NT2/D1 (cell line): ENCODE measurements at regions not wholly inside any gene's neighbourhood (a gene's known extent, or its start where the extent isn't known, plus 50 kb on each side); places are given as distances from the start of the nearest gene placed in this dataset.
A peak's percentile ranks its signal among the peaks of the same experiment; 100 is the strongest.
"Not testable (repeated sequence)": the region's sequence is repeated elsewhere in the genome, so short reads cannot be mapped to it uniquely, and the experiment has no call there.

ENCODE experiments used
- DNase-seq: peaks from one replicate; pipeline ENCODE4 v3.0.0-alpha.2; 2011; ENCODE audit warnings: low read depth, low spot score
- H3K27me3 ChIP-seq: 2 replicates; pipeline ENCODE4 v1.6.0; 2011; ENCODE audit warnings: mild to moderate bottlenecking; ENCODE audit not compliant: insufficient read length, insufficient read depth
- H3K36me3 ChIP-seq: 2 replicates; pipeline ENCODE4 v1.6.1; 2011; ENCODE audit warnings: mild to moderate bottlenecking, low read length, mixed read lengths; ENCODE audit not compliant: insufficient read depth, insufficient read length
- H3K4me1 ChIP-seq: 2 replicates; pipeline ENCODE4 v1.5.1; 2011; ENCODE audit not compliant: insufficient read depth, insufficient read length
- H3K4me3 ChIP-seq: 2 replicates; pipeline ENCODE4 v1.5.1; 2011; ENCODE audit warnings: low read depth; ENCODE audit not compliant: insufficient read length
- H3K9ac ChIP-seq: 2 replicates; pipeline ENCODE4 v1.6.0; 2011; ENCODE audit warnings: low read depth; ENCODE audit not compliant: insufficient read length
- H3K9me3 ChIP-seq: 2 replicates; pipeline ENCODE4 v1.5.1; 2011; ENCODE audit warnings: mild to moderate bottlenecking, low read length; ENCODE audit not compliant: insufficient read depth
- SUZ12 ChIP-seq: IDR thresholded peaks from 2 replicates; pipeline ENCODE4 v1.6.1; 2011; ENCODE audit not compliant: insufficient read length, insufficient read depth; ENCODE audit errors: extremely low read depth
- YY1 ChIP-seq: IDR thresholded peaks from 2 replicates; pipeline ENCODE4 v1.6.1; 2011; ENCODE audit not compliant: insufficient read length, insufficient read depth
- ZNF274 ChIP-seq: IDR thresholded peaks from 2 replicates; pipeline ENCODE4 v1.6.1; 2011; ENCODE audit warnings: mild to moderate bottlenecking, low read depth, low read length

- Histone ChIP-seq H3K9me3 (no peaks in the 10 kb centered on the region), H3K9ac (no peak overlapping the region), H3K4me3 (no peak overlapping the region), H3K27me3 (no peaks in the 10 kb centered on the region), H3K36me3 (no peaks in the 10 kb centered on the region), H3K4me1 (no peaks in the 10 kb centered on the region)
- TF ChIP-seq YY1 (no peak), SUZ12 (no peak), ZNF274 (no peak)
- no peak for DNase-seq
Measured at GRCh38 chr5:37929791-37930190, 90.0 kb upstream of the GDNF start.

- not testable (repeated sequence) for H3K36me3 ChIP-seq, DNase-seq, H3K9ac ChIP-seq, H3K4me3 ChIP-seq, H3K27me3 ChIP-seq, H3K9me3 ChIP-seq, H3K4me1 ChIP-seq
Measured at GRCh38 chr5:37927753-37928152, 87.9 kb upstream of the GDNF start.

DNA sequence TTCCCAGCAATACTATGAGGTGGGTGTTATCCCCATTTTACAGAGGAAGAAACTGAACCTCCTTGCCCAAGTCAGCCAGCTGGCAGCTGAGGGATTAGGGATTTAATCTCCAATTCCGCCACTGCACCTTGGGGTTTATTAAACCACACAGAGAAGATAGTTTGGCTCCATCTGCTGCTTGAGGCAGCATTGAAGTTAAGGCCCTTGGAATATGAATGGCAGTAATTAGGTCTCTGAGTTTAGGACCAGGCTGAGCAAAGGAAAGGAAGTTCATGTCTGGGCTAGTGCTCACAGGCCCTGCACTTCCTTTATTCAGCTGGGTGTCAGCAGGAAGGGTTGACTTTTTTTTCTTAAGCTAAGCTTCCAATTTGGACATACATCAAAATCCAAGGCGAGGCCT lies 86.9 kb upstream of the GDNF start:
- no peaks in the 10 kb centered on the region for H3K4me1 ChIP-seq
- H3K9me3 ChIP-seq: no peaks in the 10 kb centered on the region
- no peaks in the 10 kb centered on the region for H3K27me3 ChIP-seq
- H3K4me3 ChIP-seq: no peak overlapping the region
- no peak for TF ChIP-seq YY1
- no peak for TF ChIP-seq SUZ12
- TF ChIP-seq ZNF274: no peak
- DNase-seq: peak; percentile 5
- H3K36me3 ChIP-seq: no peaks in the 10 kb centered on the region
- H3K9ac ChIP-seq: no peak overlapping the region

GRCh38 chr5:37921452-37921851 lies 81.6 kb upstream of the GDNF start:
- no peak for TF ChIP-seq YY1
- no peak for TF ChIP-seq ZNF274
- TF ChIP-seq SUZ12: no peak
- Histone ChIP-seq H3K27me3 (no peaks in the 10 kb centered on the region), H3K9me3 (no peaks in the 10 kb centered on the region), H3K4me1 (no peaks in the 10 kb centered on the region), H3K36me3 (no peaks in the 10 kb centered on the region), H3K4me3 (no peak overlapping the region), H3K9ac (no peak overlapping the region)
- DNase-seq: no peak

GRCh38 chr5:37918424-37918823 lies 78.6 kb upstream of the GDNF start:
- DNase-seq: no peak
- no peaks in the 10 kb centered on the region for H3K27me3 ChIP-seq
- H3K9me3 ChIP-seq: no peaks in the 10 kb centered on the region
- no peaks in the 10 kb centered on the region for H3K36me3 ChIP-seq
- TF ChIP-seq ZNF274: no peak
- no peak for TF ChIP-seq YY1
- no peak for TF ChIP-seq SUZ12
- no peak overlapping the region for H3K9ac ChIP-seq
- no peak overlapping the region for H3K4me3 ChIP-seq
- no peaks in the 10 kb centered on the region for H3K4me1 ChIP-seq

DNA sequence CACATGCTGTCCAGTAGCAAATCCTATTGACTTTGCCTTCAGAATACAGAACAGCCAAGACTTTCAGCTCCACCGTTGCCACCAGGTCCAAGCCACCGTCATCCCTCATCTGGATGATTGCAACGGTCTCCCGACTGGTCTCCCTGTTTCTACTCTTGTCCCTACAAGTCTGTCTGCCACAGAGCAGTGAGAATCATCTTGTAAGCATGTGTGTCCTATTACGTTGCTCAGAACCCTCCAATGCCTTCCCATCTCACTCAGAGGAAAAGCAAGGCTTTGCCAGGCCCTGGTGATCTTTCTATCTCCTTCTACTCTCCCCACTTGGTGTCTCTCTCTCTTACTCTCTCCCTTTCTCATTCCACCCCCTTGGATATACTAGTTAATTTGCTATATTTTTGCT lies 76.7 kb upstream of the GDNF start:
- Histone ChIP-seq H3K9ac (no peak overlapping the region), H3K4me3 (no peak overlapping the region), H3K4me1 (no peaks in the 10 kb centered on the region), H3K36me3 (no peaks in the 10 kb centered on the region), H3K9me3 (no peaks in the 10 kb centered on the region), H3K27me3 (no peaks in the 10 kb centered on the region)
- no peak for TF ChIP-seq SUZ12
- no peak for TF ChIP-seq YY1
- no peak for TF ChIP-seq ZNF274
- DNase-seq: no peak

GRCh38 chr5:37915097-37915736 lies 75.4 kb upstream of the GDNF start:
- Histone ChIP-seq H3K4me3 (no peak overlapping the region), H3K4me1 (no peaks in the 10 kb centered on the region), H3K9me3 (no peaks in the 10 kb centered on the region), H3K9ac (no peak overlapping the region), H3K27me3 (no peaks in the 10 kb centered on the region), H3K36me3 (no peaks in the 10 kb centered on the region)
- TF ChIP-seq YY1: no peak
- no peak for TF ChIP-seq SUZ12
- TF ChIP-seq ZNF274: no peak
- DNase-seq: no peak

DNA sequence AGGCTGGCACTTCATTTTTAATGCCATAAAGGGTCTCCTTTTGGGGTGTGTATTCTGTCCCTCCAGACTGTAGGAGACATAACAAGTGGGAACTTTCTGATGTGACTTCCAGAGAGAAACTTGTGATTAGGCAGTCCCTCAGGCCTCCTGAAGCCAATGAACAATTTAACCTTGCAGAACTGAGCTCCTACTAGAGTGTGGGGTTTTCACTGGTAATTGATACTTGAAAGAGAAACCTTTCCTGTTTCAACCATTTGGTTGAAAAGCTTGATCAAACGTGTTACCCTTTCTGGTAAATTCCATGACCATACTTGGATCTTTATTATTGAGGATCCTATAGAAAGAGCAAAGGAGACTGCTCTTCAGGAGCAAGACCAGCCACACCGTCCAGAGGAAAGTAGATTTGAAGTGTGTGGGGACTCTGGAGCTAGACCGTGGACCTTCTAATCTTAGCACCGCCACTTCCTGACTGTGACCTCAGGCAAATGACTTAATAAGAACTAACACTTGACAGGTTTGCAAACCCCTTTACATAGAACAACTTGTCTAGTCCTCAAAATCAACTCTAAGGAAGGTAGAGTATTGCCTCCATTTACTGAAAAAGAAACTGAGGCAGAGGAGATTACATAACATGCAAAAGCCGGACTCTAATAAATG lies 69.9 kb upstream of the GDNF start:
- H3K4me1 ChIP-seq, H3K36me3 ChIP-seq, H3K27me3 ChIP-seq, H3K9ac ChIP-seq, H3K4me3 ChIP-seq, H3K9me3 ChIP-seq, DNase-seq: not testable (repeated sequence)
